ENCODE measurements at regions not wholly inside any gene's neighbourhood (a gene's known extent, or its start where the extent isn't known, plus 50 kb on each side); places are given as distances from the start of the nearest gene placed in this dataset.

DNA sequence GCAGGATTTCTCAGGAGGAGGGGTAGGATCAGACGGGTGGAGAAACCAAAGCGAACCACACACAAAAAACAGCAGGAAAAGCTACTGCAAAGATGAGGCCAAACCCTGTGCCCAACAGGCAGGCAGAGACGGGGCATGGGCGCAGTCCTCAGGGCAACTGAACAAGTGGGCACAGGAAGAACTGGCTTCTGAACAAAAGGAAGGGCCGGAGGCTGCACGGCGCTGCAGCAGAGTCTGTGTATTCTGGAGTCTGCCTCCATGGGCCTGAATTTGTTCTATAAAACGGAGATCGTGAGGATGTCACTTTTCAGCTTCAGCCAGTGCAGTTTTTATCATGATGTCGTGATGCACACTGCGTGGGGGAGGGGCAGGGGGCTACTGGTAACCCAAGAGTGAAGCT, 1026.0 kb downstream of the TBC1D22A start:
- no peak overlapping the region for H3K4me3 ChIP-seq (ENCODE audit: low read depth, low read length)
- TF ChIP-seq, protein P1, sequence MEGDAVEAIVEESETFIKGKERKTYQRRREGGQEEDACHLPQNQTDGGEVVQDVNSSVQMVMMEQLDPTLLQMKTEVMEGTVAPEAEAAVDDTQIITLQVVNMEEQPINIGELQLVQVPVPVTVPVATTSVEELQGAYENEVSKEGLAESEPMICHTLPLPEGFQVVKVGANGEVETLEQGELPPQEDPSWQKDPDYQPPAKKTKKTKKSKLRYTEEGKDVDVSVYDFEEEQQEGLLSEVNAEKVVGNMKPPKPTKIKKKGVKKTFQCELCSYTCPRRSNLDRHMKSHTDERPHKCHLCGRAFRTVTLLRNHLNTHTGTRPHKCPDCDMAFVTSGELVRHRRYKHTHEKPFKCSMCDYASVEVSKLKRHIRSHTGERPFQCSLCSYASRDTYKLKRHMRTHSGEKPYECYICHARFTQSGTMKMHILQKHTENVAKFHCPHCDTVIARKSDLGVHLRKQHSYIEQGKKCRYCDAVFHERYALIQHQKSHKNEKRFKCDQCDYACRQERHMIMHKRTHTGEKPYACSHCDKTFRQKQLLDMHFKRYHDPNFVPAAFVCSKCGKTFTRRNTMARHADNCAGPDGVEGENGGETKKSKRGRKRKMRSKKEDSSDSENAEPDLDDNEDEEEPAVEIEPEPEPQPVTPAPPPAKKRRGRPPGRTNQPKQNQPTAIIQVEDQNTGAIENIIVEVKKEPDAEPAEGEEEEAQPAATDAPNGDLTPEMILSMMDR (IDR thresholded peaks at IDR 0.05; ENCODE audit: borderline replicate concordance, insufficient read depth, low read depth, low read length), result no peak

DNA sequence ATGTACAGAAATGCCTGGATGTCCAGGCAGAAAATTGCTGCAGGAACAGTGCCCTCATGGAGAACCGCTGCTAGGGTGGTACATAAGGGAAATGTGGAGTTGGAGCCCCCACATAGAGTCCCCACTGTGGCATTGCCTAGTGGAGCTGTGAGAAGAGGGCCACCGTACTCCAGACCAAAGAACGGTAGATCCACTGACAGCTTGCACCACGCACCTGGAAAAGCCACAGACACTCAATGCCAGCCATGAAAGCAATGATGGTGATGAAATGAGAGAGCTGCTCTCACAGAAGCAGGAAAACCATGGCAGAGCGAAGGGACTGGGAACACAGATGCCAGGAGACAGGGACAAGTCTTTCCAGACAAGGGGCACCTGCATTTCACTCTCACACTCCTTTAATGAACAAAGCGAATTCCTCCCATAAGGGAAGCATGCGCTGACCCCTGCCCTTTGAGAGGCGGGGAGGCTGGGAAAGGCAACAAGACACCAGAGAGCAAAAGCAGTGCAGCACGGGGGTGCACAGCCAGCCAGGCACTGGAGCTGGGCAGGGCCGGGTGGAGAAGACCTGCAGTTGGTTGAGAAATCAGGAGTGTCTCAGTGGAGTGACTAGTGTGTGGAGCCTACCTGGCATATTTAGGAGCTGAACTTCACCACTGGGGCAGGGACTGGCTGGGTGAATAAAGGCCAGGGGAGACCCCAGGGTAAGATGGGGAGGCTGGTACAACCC, 1025.2 kb downstream of the TBC1D22A start:
- H3K4me3 ChIP-seq (ENCODE audit: low read depth, low read length), result no peak overlapping the region
- TF ChIP-seq, protein P1 (IDR thresholded peaks at IDR 0.05; ENCODE audit: borderline replicate concordance, insufficient read depth, low read depth, low read length), result no peak

- H3K4me3 ChIP-seq (ENCODE audit: low read depth, low read length), result no peak overlapping the region
- TF ChIP-seq, protein P1 (IDR thresholded peaks at IDR 0.05; ENCODE audit: borderline replicate concordance, insufficient read depth, low read depth, low read length), result no peak
These were observed 1024.3 kb downstream of the TBC1D22A start for GRCh38 chr22:47786650-47787290.

GRCh38 chr22:47784991-47785390, 1022.5 kb downstream of the TBC1D22A start:
- no peak overlapping the region for H3K4me3 ChIP-seq (ENCODE audit: low read depth, low read length)
- TF ChIP-seq, protein P1 (IDR thresholded peaks at IDR 0.05; ENCODE audit: borderline replicate concordance, insufficient read depth, low read depth, low read length), result no peak

- TF ChIP-seq, protein P1 (IDR thresholded peaks at IDR 0.05; ENCODE audit: borderline replicate concordance, insufficient read depth, low read depth, low read length), result no peak
- no peak overlapping the region for H3K4me3 ChIP-seq (ENCODE audit: low read depth, low read length)
These were observed 1022.0 kb downstream of the TBC1D22A start for GRCh38 chr22:47784367-47784983.

DNA sequence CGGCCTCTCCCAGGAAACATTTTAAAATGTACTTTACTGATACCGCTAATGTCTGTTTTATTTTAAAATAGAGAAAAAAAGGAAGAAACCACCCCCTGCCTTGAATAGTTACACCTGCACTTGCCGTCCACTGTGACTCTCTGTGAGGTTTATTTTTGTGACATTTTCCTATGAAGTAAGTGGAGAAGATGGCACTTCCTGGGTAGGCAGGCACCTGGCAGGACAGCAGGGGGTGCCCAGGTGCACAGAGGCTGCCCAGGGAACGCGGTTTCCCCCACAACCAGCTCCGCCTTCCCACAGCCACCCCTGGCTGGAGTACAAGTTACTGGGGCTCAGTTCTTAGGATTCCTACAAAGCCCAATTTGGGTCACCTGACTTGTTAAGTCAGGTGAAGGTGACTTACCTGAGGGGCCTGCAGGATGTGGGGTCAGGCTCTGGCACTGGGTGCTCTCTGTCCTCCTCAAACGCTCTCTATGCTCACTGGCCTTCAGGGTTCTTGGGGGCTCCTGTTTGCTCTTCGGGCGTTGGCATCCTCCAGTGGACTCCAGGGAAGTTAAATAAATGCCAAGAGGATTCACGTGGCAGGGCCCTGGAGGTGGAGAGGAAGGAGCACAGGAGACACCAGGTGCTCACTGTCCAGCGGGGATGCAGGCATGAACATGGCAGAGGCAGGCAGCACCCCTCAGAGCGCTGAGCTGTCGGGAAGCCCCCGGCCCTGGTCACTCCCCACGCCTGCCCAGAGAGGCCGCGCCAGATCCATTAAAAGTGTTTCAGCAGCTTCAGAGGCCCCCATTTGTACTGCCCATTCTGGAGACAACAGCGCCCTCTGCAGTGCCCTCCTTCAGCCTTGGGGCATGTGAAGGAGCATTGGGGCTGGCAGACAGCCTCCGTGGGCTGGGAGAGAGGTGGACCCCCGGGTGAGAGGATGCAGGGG, 1021.2 kb downstream of the TBC1D22A start:
- TF ChIP-seq, protein P1 (IDR thresholded peaks at IDR 0.05; ENCODE audit: borderline replicate concordance, insufficient read depth, low read depth, low read length), result no peak
- H3K4me3 ChIP-seq (ENCODE audit: low read depth, low read length), result no peak overlapping the region
